GM23338 (cell line): ENCODE measurements at regions not wholly inside any gene's neighbourhood (a gene's known extent, or its start where the extent isn't known, plus 50 kb on each side); places are given as distances from the start of the nearest gene placed in this dataset.

Experiments used
- ATAC-seq: fragments of 200-7000 bp; cut with Tn5 transposase; 3 replicates; pipeline ENCODE4 v1.9.1; 2020
- DNase-seq: peaks from one replicate; pipeline ENCODE4 v3.0.0-alpha.2; 2015; ENCODE audit warnings: low spot score
- H2AFZ ChIP-seq: fragments of 200-600 bp; sonication (generic); 2 replicates; pipeline ENCODE4 v1.8.0; 2016; ENCODE audit warnings: antibody characterized with exemption, mild to moderate bottlenecking, moderate library complexity
- H3F3A ChIP-seq: fragments of 200-600 bp; sonication (generic); replicated peaks from 2 replicates; pipeline ENCODE4 v1.8.0; 2017; ENCODE audit warnings: antibody characterized with exemption, mixed run types, low read depth
- H3K27ac ChIP-seq: fragments of 200-600 bp; sonication (generic); 2 replicates; pipeline ENCODE4 v1.6.1; 2016; ENCODE audit warnings: low read depth
- H3K27me3 ChIP-seq: fragments of 200-600 bp; sonication (generic); 2 replicates; pipeline ENCODE4 v1.8.0; 2016; ENCODE audit warnings: mild to moderate bottlenecking, mixed run types, moderate library complexity; ENCODE audit not compliant: insufficient read depth
- H3K36me3 ChIP-seq: fragments of 200-600 bp; sonication (generic); 2 replicates; pipeline ENCODE4 v1.8.0; 2016; ENCODE audit warnings: mild to moderate bottlenecking; ENCODE audit not compliant: insufficient read depth
- H3K4me1 ChIP-seq: fragments of 200-600 bp; sonication (generic); 2 replicates; pipeline ENCODE4 v1.8.0; 2016; ENCODE audit warnings: mild to moderate bottlenecking, moderate library complexity; ENCODE audit not compliant: insufficient read depth
- H3K4me2 ChIP-seq: fragments of 200-600 bp; sonication (generic); 2 replicates; pipeline ENCODE4 v1.7.1; 2017; ENCODE audit warnings: mixed run types
- H3K4me3 ChIP-seq: fragments of 200-600 bp; sonication (generic); 2 replicates; pipeline ENCODE4 v1.6.1; 2016; ENCODE audit warnings: mixed run types
- H3K79me2 ChIP-seq: fragments of 200-600 bp; sonication (generic); replicated peaks from 2 replicates; pipeline ENCODE4 v1.8.0; 2017; ENCODE audit warnings: mild to moderate bottlenecking; ENCODE audit not compliant: insufficient read depth
- H3K9me2 ChIP-seq: fragments of 200-600 bp; sonication (generic); 2 replicates; pipeline ENCODE4 v1.8.0; 2017; ENCODE audit not compliant: insufficient read depth
- H4K20me1 ChIP-seq: fragments of 200-600 bp; sonication (generic); replicated peaks from 2 replicates; pipeline ENCODE4 v1.8.0; 2017; ENCODE audit warnings: mild to moderate bottlenecking; ENCODE audit not compliant: insufficient read depth
- H3K27ac Mint-ChIP-seq: 2 replicates; pipeline ENCODE4 v1.8.0; 2020; ENCODE audit warnings: inconsistent platforms, mild to moderate bottlenecking, moderate library complexity, mixed read lengths
- H3K27me3 Mint-ChIP-seq: 3 replicates; pipeline ENCODE4 v1.8.0; 2022; ENCODE audit warnings: low read depth, mild to moderate bottlenecking, moderate library complexity, mixed read lengths, inconsistent platforms; ENCODE audit not compliant: insufficient read depth, poor library complexity
- H3K36me3 Mint-ChIP-seq: 3 replicates; pipeline ENCODE4 v1.8.0; 2021; ENCODE audit warnings: low read depth, mild to moderate bottlenecking, inconsistent platforms, moderate library complexity, mixed read lengths
- H3K4me1 Mint-ChIP-seq: 3 replicates; pipeline ENCODE4 v1.8.0; 2020; ENCODE audit warnings: mild to moderate bottlenecking, inconsistent platforms, mixed read lengths
- H3K4me3 Mint-ChIP-seq: 3 replicates; pipeline ENCODE4 v1.8.0; 2021; ENCODE audit warnings: moderate library complexity, mild to moderate bottlenecking, inconsistent platforms, mixed read lengths
- H3K9me3 Mint-ChIP-seq: 3 replicates; pipeline ENCODE4 v1.8.0; 2020; ENCODE audit warnings: moderate library complexity, mild to moderate bottlenecking, inconsistent platforms, mixed read lengths
- CREB1 ChIP-seq: fragments of 250-450 bp; sonication (Bioruptor Pico); IDR thresholded peaks from 2 replicates; pipeline ENCODE4 v1.5.0; 2020; ENCODE audit warnings: low read depth, mild to moderate bottlenecking, moderate library complexity
- EZH2phosphoT487 ChIP-seq: fragments of 200-600 bp; sonication (generic); IDR thresholded peaks from one replicate; pipeline ENCODE4 v1.8.1; 2018; ENCODE audit warnings: antibody characterized with exemption; ENCODE audit not compliant: unreplicated experiment
- JUNB ChIP-seq: IDR thresholded peaks from one replicate; pipeline ENCODE4 v1.6.1; 2016; ENCODE audit warnings: antibody characterized with exemption; ENCODE audit not compliant: unreplicated experiment
- POLR2AphosphoS5 ChIP-seq: IDR thresholded peaks from 2 replicates; pipeline ENCODE4 v1.6.1; 2016; ENCODE audit warnings: antibody characterized with exemption, low read depth
- STAT1 ChIP-seq: IDR thresholded peaks from one replicate; pipeline ENCODE4 v1.6.1; 2016; ENCODE audit warnings: antibody characterized with exemption; ENCODE audit not compliant: unreplicated experiment
- ZNF114 ChIP-seq: fragments of 250-450 bp; sonication (Bioruptor Pico); IDR thresholded peaks from 2 replicates; pipeline ENCODE4 v1.5.0; 2020; ENCODE audit warnings: mild to moderate bottlenecking, moderate library complexity
- ZNF331 ChIP-seq: fragments of 250-450 bp; sonication (Bioruptor Pico); IDR thresholded peaks from 2 replicates; pipeline ENCODE4 v1.5.0; 2020; ENCODE audit warnings: low read depth, mild to moderate bottlenecking, moderate library complexity
- TF ChIP-seq, protein P1 (sequence below): IDR thresholded peaks from 2 replicates; pipeline ENCODE4 v1.6.1; 2016; ENCODE audit warnings: antibody characterized with exemption
- TF ChIP-seq, protein P2 (sequence below): fragments of 250-450 bp; sonication (Bioruptor Pico); IDR thresholded peaks from 2 replicates; pipeline ENCODE4 v1.5.0; 2020; ENCODE audit warnings: mild to moderate bottlenecking, moderate library complexity
- TF ChIP-seq, protein P3 (sequence below), 2 experiments: fragments of 200-600 bp in 1 of 2; sonication (generic) in 1 of 2; conservative IDR thresholded peaks; 2 replicates each; pipeline versions ENCODE4 v1.5.1 to v1.6.1; 2016 to 2017; ENCODE audit warnings: antibody characterized with exemption in 2 of 2, low read depth in 2 of 2, mild to moderate bottlenecking in 2 of 2, moderate library complexity in 1 of 2

DNA sequence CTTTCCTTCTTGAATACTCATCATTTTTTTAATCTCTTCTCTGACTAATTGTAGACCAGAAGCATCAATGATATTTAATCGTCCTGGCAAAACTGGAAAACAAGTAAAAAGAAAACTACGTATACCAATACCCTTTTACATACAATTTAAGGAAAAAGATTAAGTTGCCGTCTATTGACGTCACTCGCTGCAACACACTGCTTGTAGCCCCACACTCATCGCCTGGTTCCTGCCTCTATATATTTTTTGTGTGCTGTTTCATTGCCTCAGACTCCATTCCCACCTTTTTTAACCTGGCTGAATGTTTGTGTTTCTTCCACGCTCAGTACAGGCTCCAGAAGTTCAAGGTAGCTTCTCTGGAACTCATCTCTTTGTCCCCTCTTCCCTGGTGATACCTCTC, 536.2 kb downstream of the METTL4 start:
- Mint-ChIP-seq H3K27me3 (no peaks in the 10 kb centered on the region), H3K4me3 (no peak overlapping the region), H3K4me1 (no peaks in the 10 kb centered on the region), H3K27ac (no peak overlapping the region), H3K9me3 (no peaks in the 10 kb centered on the region; the same call in 2 of the 3 replicates), H3K36me3 (no peaks in the 10 kb centered on the region)
- Histone ChIP-seq H3K9me2 (no peaks in the 10 kb centered on the region; the same call in 1 of the 2 replicates), H3K36me3 (no peaks in the 10 kb centered on the region), H3K4me1 (no peaks in the 10 kb centered on the region), H2AFZ (no peak overlapping the region), H3K27ac (no peak overlapping the region), H3F3A (no peaks in the 10 kb centered on the region), H3K27me3 (no peaks in the 10 kb centered on the region), H4K20me1 (no peaks in the 10 kb centered on the region), H3K79me2 (no peaks in the 10 kb centered on the region), H3K4me3 (no peak overlapping the region), H3K4me2 (no peak overlapping the region)
- DNase-seq = no peak
- no peak for TF ChIP-seq EZH2phosphoT487
- no peak for TF ChIP-seq CREB1 (CRISPR knock-in tag)
- no peak for TF ChIP-seq POLR2AphosphoS5
- TF ChIP-seq ZNF331 = no peak
- TF ChIP-seq, protein P1, sequence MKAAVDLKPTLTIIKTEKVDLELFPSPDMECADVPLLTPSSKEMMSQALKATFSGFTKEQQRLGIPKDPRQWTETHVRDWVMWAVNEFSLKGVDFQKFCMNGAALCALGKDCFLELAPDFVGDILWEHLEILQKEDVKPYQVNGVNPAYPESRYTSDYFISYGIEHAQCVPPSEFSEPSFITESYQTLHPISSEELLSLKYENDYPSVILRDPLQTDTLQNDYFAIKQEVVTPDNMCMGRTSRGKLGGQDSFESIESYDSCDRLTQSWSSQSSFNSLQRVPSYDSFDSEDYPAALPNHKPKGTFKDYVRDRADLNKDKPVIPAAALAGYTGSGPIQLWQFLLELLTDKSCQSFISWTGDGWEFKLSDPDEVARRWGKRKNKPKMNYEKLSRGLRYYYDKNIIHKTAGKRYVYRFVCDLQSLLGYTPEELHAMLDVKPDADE = no peak
- ATAC-seq = no peak

DNA sequence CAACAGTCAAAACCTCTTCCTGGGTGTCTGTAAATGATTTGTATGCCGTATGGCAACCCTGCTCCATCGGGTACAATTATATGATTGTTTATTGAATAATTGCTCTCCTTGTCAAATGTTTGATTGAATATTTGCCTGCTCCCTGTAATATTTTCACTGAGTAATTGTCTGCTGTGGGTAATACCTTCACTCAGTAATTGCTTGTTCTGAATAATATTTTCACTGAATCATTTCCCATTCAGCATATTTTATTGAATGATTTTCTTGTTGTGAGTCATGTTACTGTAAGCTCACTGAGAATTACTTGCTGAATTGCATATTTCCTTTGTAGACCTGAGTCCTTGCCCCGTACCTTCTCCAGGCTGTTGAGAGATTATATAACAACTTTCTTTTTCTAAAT, 535.2 kb downstream of the METTL4 start:
- Mint-ChIP-seq H3K4me1 (no peaks in the 10 kb centered on the region), H3K9me3 (no peaks in the 10 kb centered on the region; the same call in 2 of the 3 replicates), H3K36me3 (no peaks in the 10 kb centered on the region), H3K4me3 (no peak overlapping the region), H3K27ac (no peak overlapping the region), H3K27me3 (no peaks in the 10 kb centered on the region)
- no peak for ATAC-seq
- Histone ChIP-seq H3K4me3 (no peak overlapping the region), H3F3A (no peaks in the 10 kb centered on the region), H3K79me2 (no peaks in the 10 kb centered on the region), H2AFZ (no peak overlapping the region), H3K9me2 (no peaks in the 10 kb centered on the region; the same call in 1 of the 2 replicates), H3K36me3 (no peaks in the 10 kb centered on the region), H4K20me1 (no peaks in the 10 kb centered on the region), H3K27me3 (no peaks in the 10 kb centered on the region), H3K27ac (no peak overlapping the region), H3K4me2 (no peak overlapping the region), H3K4me1 (no peaks in the 10 kb centered on the region)
- no peak for DNase-seq
- TF ChIP-seq STAT1 (no peak), EZH2phosphoT487 (no peak), POLR2AphosphoS5 (no peak), ZNF331 (no peak), ZNF114 (CRISPR knock-in tag) (no peak), JUNB (no peak)
- TF ChIP-seq, protein P1 = no peak
- TF ChIP-seq, protein P2, sequence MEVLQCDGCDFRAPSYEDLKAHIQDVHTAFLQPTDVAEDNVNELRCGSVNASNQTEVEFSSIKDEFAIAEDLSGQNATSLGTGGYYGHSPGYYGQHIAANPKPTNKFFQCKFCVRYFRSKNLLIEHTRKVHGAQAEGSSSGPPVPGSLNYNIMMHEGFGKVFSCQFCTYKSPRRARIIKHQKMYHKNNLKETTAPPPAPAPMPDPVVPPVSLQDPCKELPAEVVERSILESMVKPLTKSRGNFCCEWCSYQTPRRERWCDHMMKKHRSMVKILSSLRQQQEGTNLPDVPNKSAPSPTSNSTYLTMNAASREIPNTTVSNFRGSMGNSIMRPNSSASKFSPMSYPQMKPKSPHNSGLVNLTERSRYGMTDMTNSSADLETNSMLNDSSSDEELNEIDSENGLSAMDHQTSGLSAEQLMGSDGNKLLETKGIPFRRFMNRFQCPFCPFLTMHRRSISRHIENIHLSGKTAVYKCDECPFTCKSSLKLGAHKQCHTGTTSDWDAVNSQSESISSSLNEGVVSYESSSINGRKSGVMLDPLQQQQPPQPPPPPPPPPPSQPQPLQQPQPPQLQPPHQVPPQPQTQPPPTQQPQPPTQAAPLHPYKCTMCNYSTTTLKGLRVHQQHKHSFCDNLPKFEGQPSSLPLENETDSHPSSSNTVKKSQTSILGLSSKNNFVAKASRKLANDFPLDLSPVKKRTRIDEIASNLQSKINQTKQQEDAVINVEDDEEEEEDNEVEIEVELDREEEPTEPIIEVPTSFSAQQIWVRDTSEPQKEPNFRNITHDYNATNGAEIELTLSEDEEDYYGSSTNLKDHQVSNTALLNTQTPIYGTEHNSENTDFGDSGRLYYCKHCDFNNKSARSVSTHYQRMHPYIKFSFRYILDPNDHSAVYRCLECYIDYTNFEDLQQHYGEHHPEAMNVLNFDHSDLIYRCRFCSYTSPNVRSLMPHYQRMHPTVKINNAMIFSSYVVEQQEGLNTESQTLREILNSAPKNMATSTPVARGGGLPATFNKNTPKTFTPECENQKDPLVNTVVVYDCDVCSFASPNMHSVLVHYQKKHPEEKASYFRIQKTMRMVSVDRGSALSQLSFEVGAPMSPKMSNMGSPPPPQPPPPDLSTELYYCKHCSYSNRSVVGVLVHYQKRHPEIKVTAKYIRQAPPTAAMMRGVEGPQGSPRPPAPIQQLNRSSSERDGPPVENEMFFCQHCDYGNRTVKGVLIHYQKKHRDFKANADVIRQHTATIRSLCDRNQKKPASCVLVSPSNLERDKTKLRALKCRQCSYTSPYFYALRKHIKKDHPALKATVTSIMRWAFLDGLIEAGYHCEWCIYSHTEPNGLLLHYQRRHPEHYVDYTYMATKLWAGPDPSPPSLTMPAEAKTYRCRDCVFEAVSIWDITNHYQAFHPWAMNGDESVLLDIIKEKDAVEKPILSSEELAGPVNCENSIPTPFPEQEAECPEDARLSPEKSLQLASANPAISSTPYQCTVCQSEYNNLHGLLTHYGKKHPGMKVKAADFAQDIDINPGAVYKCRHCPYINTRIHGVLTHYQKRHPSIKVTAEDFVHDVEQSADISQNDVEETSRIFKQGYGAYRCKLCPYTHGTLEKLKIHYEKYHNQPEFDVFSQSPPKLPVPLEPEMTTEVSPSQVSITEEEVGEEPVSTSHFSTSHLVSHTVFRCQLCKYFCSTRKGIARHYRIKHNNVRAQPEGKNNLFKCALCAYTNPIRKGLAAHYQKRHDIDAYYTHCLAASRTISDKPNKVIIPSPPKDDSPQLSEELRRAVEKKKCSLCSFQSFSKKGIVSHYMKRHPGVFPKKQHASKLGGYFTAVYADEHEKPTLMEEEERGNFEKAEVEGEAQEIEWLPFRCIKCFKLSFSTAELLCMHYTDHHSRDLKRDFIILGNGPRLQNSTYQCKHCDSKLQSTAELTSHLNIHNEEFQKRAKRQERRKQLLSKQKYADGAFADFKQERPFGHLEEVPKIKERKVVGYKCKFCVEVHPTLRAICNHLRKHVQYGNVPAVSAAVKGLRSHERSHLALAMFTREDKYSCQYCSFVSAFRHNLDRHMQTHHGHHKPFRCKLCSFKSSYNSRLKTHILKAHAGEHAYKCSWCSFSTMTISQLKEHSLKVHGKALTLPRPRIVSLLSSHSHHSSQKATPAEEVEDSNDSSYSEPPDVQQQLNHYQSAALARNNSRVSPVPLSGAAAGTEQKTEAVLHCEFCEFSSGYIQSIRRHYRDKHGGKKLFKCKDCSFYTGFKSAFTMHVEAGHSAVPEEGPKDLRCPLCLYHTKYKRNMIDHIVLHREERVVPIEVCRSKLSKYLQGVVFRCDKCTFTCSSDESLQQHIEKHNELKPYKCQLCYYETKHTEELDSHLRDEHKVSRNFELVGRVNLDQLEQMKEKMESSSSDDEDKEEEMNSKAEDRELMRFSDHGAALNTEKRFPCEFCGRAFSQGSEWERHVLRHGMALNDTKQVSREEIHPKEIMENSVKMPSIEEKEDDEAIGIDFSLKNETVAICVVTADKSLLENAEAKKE (CRISPR knock-in tag) = no peak
- TF ChIP-seq, protein P3, sequence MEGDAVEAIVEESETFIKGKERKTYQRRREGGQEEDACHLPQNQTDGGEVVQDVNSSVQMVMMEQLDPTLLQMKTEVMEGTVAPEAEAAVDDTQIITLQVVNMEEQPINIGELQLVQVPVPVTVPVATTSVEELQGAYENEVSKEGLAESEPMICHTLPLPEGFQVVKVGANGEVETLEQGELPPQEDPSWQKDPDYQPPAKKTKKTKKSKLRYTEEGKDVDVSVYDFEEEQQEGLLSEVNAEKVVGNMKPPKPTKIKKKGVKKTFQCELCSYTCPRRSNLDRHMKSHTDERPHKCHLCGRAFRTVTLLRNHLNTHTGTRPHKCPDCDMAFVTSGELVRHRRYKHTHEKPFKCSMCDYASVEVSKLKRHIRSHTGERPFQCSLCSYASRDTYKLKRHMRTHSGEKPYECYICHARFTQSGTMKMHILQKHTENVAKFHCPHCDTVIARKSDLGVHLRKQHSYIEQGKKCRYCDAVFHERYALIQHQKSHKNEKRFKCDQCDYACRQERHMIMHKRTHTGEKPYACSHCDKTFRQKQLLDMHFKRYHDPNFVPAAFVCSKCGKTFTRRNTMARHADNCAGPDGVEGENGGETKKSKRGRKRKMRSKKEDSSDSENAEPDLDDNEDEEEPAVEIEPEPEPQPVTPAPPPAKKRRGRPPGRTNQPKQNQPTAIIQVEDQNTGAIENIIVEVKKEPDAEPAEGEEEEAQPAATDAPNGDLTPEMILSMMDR (conservative IDR thresholded peaks at IDR 0.05; ENCODE audit: low read depth in 2 of 2) = no peak
